SU-DHL-6 (cell line): ENCODE measurements at regions not wholly inside any gene's neighbourhood (a gene's known extent, or its start where the extent isn't known, plus 50 kb on each side); places are given as distances from the start of the nearest gene placed in this dataset.
A peak's percentile ranks its signal among the peaks of the same experiment; 100 is the strongest.

ENCODE experiments used
- H2AFZ ChIP-seq: fragments of 200-600 bp; sonication (generic); 2 replicates; pipeline ENCODE4 v1.6.1; 2014; ENCODE audit warnings: low read depth, mild to moderate bottlenecking, moderate library complexity, mixed read lengths, antibody characterized with exemption, low read length; ENCODE audit not compliant: severe bottlenecking
- H3F3A ChIP-seq: fragments of 200-600 bp; shearing (Covaris generic); 2 replicates; pipeline ENCODE4 v1.6.0; 2016; ENCODE audit warnings: antibody characterized with exemption, mild to moderate bottlenecking; ENCODE audit not compliant: insufficient read depth
- H3K27ac ChIP-seq: fragments of 200-600 bp; sonication (generic); 2 replicates; pipeline ENCODE4 v1.5.1; 2016; ENCODE audit warnings: low read depth, mild to moderate bottlenecking, low read length, moderate library complexity, mixed read lengths
- H3K27me3 ChIP-seq: fragments of 200-600 bp; sonication (generic), shearing (Covaris generic); 2 replicates; pipeline ENCODE4 v1.6.0; 2014; ENCODE audit warnings: mild to moderate bottlenecking, low read length
- H3K36me3 ChIP-seq: fragments of 200-600 bp; sonication (generic); 2 replicates; pipeline ENCODE4 v1.6.1; 2014; ENCODE audit warnings: mild to moderate bottlenecking, low read length, mixed read lengths
- H3K4me2 ChIP-seq: fragments of 300-600, 200-600 bp; shearing (Covaris generic), sonication (generic); 2 replicates; pipeline ENCODE4 v1.6.0; 2014; ENCODE audit warnings: low read length, low read depth, mild to moderate bottlenecking; ENCODE audit not compliant: poor library complexity, severe bottlenecking
- H3K4me3 ChIP-seq: fragments of 200-600 bp; sonication (generic); 2 replicates; pipeline ENCODE4 v1.5.1; 2014; ENCODE audit warnings: antibody characterized with exemption, low read length, mild to moderate bottlenecking, mixed read lengths; ENCODE audit not compliant: insufficient read depth, poor library complexity, severe bottlenecking
- H3K79me2 ChIP-seq: fragments of 200-600 bp; sonication (generic); 2 replicates; pipeline ENCODE4 v1.6.1; 2014; ENCODE audit warnings: mild to moderate bottlenecking, low read length, moderate library complexity; ENCODE audit not compliant: insufficient read depth
- H3K9ac ChIP-seq: fragments of 200-600 bp; sonication (generic); 2 replicates; pipeline ENCODE4 v1.7.0; 2014; ENCODE audit warnings: mild to moderate bottlenecking, low read length
- H3K9me2 ChIP-seq: fragments of 200-600 bp; sonication (generic); replicated peaks from 2 replicates; pipeline ENCODE4 v1.6.1; 2014; ENCODE audit warnings: low read length; ENCODE audit not compliant: insufficient read depth
- H3K9me3 ChIP-seq: fragments of 200-600 bp; sonication (generic); 2 replicates; pipeline ENCODE4 v1.6.1; 2014; ENCODE audit warnings: low read length, mixed read lengths; ENCODE audit not compliant: insufficient read depth
- H4K20me1 ChIP-seq: fragments of 200-600 bp; sonication (generic); 2 replicates; pipeline ENCODE4 v1.6.1; 2014; ENCODE audit warnings: low read depth, mild to moderate bottlenecking, antibody characterized with exemption, low read length, moderate library complexity, mixed read lengths
- EZH2phosphoT487 ChIP-seq: fragments of 200-600 bp; sonication (generic), shearing (Covaris generic); conservative IDR thresholded peaks from 2 replicates; pipeline ENCODE4 v1.6.1; 2018; ENCODE audit warnings: mild to moderate bottlenecking, antibody characterized with exemption, low read length, moderate library complexity, mixed read lengths
- TF ChIP-seq, protein P1 (sequence below): fragments of 200-600 bp; sonication (generic); IDR thresholded peaks from one replicate; pipeline ENCODE4 v1.5.1; 2017; ENCODE audit warnings: antibody characterized with exemption, mild to moderate bottlenecking, low read length, moderate library complexity; ENCODE audit not compliant: insufficient read depth, poor library complexity, severe bottlenecking

DNA sequence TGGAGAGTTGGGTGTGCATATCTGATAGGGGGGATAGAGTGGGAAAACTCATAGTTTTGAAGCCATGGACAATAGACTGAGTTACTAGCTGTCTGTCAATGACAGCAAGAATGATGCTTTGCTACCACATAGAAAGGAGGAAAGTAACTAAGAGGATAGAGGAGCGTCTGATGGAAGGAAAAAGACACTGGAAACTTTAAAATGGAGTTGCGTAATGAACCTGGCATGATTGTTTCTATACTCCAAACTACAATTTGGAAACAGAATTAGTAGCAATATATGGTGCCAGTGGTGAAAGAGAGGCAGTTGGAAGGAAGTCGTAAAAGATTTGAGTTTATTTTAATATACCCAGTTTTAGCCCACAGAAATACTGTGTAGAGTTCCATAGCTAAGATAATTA lies 163.6 kb downstream of the TUSC7 start:
- Histone ChIP-seq H3K9me2 (no peaks in the 10 kb centered on the region), H3K27ac (no peak overlapping the region), H3K9ac (no peak overlapping the region), H3K27me3 (no peaks in the 10 kb centered on the region), H3K9me3 (no peaks in the 10 kb centered on the region), H3K36me3 (no peaks in the 10 kb centered on the region), H3K4me3 (no peak overlapping the region), H2AFZ (no peak overlapping the region), H3K4me2 (no peak overlapping the region), H3K79me2 (no peaks in the 10 kb centered on the region), H3F3A (no peaks in the 10 kb centered on the region), H4K20me1 (no peaks in the 10 kb centered on the region)
- TF ChIP-seq EZH2phosphoT487 = no peak
- TF ChIP-seq, protein P1, sequence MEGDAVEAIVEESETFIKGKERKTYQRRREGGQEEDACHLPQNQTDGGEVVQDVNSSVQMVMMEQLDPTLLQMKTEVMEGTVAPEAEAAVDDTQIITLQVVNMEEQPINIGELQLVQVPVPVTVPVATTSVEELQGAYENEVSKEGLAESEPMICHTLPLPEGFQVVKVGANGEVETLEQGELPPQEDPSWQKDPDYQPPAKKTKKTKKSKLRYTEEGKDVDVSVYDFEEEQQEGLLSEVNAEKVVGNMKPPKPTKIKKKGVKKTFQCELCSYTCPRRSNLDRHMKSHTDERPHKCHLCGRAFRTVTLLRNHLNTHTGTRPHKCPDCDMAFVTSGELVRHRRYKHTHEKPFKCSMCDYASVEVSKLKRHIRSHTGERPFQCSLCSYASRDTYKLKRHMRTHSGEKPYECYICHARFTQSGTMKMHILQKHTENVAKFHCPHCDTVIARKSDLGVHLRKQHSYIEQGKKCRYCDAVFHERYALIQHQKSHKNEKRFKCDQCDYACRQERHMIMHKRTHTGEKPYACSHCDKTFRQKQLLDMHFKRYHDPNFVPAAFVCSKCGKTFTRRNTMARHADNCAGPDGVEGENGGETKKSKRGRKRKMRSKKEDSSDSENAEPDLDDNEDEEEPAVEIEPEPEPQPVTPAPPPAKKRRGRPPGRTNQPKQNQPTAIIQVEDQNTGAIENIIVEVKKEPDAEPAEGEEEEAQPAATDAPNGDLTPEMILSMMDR = no peak

DNA sequence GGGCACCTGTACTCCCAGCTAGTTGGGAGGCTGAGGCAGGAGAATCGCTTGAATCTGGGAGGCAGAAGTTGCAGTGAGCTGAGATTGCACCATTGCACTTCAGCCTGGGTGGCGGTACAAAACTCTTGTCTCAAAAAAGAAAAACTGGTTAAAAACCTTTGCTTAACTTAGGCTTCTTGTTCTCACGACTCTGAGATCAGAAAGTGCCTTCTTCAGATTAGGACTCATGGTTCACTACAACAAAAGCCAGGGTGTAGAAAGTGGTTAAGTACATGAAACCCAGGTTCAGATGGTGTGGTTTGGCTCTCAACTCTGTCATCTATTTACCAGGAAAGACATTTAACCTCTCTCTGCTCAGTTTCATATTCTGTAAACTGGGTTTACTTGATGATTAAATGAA lies 168.4 kb downstream of the TUSC7 start:
- Histone ChIP-seq H3K36me3 (no peaks in the 10 kb centered on the region), H3K27ac (no peak overlapping the region), H3F3A (no peaks in the 10 kb centered on the region), H3K9me3 (no peaks in the 10 kb centered on the region), H4K20me1 (no peaks in the 10 kb centered on the region), H3K4me2 (no peak overlapping the region), H3K27me3 (no peaks in the 10 kb centered on the region), H3K9ac (no peak overlapping the region), H3K4me3 (no peak overlapping the region), H3K9me2 (no peaks in the 10 kb centered on the region), H3K79me2 (no peaks in the 10 kb centered on the region), H2AFZ (no peak overlapping the region)
- TF ChIP-seq, protein P1 = no peak
- TF ChIP-seq EZH2phosphoT487 = no peak

DNA sequence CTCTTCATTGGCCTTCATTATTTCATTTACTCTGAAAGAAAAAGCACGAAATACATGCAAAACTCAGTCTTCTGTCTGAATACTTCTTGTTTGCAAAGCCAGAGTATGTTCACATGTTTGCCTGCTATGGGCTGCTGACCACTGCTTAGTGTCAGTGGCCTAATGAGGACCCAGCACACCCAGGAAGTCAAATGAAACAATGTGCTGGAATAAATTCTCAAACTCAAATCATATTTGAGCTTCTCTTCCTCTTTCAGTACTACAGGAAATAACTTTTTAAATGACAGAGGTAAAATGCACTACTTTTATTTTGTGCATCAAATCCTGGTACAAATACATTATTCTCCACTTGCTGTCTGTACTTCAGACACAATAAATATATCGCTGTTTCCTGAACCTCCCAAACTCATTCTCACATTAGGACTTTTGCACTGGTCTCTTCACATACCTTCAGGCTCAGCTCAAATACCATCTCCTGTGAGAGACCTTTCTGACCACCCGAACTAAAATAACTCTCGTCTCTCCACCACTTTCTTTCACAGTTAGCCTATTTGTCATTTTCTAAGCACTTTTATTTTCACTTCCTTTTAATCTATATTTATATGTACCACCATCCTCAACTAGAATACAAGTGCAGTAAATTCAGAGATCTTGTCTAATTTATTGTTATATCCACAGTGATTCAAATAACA lies 176.8 kb downstream of the TUSC7 start:
- H3K9ac ChIP-seq = peak overlapping the region; percentile 56

More for the DNA sequence above, 176.8 kb downstream of the TUSC7 start:
- H3K36me3 ChIP-seq = no peaks in the 10 kb centered on the region
- peak overlapping the region; percentile 93 for H3K4me2 ChIP-seq
- no peaks in the 10 kb centered on the region for H3K9me2 ChIP-seq
- peak overlapping the region; percentile 88 for H2AFZ ChIP-seq
- TF ChIP-seq, protein P1 = no peak
- no peak for TF ChIP-seq EZH2phosphoT487
- peak overlapping the region; percentile 99 for H3K27ac ChIP-seq
- peak overlapping the region; percentile 39 for H3K4me3 ChIP-seq
- H3F3A ChIP-seq = peaks cover 16% of the 10 kb centered on the region
- H3K9me3 ChIP-seq = no peaks in the 10 kb centered on the region
- H3K27me3 ChIP-seq = no peaks in the 10 kb centered on the region
- no peaks in the 10 kb centered on the region for H3K79me2 ChIP-seq
- H4K20me1 ChIP-seq = no peaks in the 10 kb centered on the region
